Left renal pelvis (tissue), 4 donors: ENCODE measurements at regions not wholly inside any gene's neighbourhood (a gene's known extent, or its start where the extent isn't known, plus 50 kb on each side); places are given as distances from the start of the nearest gene placed in this dataset.

Experiments
- DNase-seq, 4 donors: peaks; one replicate each; pipeline ENCODE4 v3.0.0-alpha.2; 2013; ENCODE audit warnings: low read depth in 4 of 4, low spot score in 3 of 4

DNA sequence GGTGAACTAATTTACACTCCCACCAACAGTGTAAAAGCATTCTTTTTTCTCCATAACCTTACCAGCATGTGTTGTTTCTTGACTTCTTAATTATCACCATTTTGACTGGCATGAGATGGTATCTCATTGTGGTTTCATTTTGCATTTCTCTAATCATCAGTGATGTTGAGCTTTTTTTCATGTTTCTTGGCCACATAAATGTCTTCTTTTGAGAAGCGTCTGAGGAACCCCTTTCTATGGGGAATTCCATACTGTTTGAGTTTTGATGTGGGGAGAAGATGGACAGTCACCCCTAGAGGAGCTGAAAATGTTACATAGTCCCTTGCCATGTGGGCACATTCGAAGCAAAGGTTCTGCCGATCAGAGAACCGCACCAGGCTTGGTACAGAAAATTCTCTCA, 207.0 kb upstream of the SLC30A5 start:
- no peak for DNase-seq

DNA sequence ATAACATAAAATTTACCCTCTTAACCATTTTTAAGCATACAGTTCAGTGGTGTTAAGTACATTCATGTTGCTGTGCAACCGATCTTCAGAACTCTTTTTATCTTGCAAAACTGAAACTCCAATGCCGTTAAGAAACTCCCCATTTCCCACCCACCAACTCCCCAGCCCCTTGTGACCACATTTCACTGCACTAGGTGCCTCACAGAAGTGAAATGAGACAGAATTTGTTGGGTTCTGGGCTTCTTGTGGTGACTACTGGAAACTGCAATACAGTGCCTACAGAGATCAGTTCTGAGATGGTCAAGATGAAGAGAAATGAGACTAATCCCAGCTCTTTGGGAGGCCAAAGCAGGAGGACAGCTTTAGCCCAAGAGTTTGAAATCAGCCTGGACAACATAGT, 202.1 kb upstream of the SLC30A5 start:
- DNase-seq, result no peak

DNA sequence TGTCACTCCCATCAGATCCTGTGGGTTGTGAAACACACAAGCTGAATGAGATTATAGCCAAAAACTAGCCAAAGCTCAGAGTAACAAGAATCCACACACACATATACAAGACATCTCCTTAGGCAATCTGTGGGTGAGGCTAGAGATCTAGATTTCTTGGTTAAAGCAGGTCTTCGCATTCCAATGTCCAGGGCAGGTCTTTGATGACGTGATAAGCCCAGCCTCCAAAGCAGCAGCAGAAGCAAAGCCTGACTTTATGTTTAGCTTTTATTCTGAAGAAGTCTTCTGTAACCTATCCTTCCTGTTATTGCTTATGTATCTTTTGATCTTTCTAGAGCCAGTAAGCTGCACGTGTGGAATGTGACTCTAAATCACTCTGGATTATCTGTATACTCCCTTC, 199.1 kb upstream of the SLC30A5 start:
- DNase-seq, result no peak

DNA sequence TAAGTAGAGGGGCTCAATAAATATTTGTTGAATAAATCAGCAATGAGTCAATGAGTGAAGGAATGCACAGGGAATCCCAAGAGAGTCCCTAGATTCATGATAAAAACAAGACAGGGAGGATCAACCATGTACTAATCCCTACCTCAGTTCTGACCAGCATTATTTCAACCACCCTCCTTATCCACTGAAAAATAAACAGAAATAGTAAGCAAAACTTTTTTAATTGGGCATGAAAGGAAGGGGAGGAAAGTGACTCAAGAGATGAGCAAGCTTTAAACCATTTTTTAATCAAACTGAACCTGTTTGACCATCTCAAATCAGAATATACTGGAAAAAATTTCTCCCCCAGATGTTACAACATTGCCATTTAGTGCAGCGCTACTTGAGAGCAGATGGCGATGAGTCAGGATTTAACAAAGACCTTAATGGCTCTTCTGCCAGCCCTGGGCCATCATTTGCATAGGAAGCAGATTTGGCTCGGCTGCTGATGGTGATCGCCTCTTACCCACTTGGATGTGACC, 194.8 kb upstream of the SLC30A5 start:
- no peak for DNase-seq

DNA sequence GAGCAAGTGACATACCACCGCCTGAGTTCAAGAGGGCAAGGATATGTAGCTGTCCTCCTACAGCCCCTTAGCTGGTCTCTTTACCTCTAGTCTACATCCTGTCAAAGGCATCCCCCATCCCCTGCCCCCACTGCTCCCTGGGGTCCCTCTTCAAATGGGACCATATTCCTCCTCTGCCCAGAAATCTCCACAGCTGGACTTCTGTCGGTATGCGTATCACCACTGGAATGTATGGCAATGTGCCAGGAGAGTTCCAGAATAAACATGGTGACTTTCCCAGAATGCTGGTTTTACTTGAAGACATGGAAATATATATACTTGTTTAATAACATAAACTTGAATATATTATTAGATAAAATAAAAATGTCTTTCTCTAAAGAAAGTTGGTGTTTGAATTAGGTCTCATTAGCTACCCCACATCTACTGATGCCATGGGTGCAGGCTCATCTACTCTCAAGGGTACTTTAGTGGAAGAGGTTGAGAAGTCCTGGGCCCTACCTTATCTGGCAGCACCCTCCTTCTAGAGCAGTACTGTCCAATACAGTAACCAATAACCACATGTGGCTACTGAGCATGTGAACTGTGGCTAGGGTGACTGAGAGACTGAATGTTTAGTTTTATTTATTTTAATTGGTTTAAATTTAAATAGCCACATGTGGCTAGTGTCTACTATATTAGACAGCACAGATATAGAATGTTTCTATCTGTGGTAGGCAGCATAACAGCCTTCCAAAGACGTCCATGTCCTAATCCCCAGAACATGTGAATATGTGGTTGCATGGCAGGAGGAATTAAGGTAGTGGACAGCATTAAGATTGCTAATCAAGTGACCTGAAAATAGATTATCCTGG, 181.7 kb upstream of the SLC30A5 start:
- no peak for DNase-seq

DNA sequence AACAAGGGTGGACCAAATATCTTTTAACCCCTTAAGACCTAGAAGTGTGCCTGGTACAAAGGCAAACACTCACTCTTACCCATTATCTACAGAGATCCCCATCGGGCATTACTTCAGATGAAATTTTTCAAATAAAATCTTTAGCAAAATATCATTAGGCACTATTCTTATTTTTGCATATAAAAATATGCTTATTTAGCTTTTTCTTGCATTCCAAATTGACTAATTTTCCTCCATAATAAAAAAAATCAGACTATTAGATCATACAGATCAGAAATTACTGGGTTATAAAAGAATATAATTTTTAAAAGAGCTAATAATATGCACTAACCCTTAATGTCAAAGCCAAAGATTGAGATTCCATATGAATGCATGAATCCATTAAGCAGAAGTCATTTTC, 178.7 kb upstream of the SLC30A5 start:
- DNase-seq, result no peak

DNA sequence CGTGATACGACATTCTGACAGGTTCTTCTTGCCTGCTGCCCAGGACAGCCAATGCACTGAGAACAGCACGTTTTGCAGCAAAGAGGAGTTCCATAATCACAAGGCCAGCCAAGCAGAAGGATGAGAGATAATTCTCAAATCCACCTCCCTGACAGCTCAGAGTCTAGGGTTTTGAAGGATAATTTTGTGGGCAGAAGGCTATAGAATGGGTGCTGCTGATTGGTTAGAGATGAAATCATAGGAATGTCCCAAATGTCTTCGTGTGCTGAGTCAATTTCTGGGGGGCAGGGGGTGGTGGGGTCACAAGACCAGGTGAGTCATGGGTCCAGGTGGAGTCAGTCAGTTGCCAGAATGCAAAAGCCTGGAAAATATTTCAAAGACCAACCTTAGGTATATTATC, 175.5 kb upstream of the SLC30A5 start:
- no peak for DNase-seq

DNA sequence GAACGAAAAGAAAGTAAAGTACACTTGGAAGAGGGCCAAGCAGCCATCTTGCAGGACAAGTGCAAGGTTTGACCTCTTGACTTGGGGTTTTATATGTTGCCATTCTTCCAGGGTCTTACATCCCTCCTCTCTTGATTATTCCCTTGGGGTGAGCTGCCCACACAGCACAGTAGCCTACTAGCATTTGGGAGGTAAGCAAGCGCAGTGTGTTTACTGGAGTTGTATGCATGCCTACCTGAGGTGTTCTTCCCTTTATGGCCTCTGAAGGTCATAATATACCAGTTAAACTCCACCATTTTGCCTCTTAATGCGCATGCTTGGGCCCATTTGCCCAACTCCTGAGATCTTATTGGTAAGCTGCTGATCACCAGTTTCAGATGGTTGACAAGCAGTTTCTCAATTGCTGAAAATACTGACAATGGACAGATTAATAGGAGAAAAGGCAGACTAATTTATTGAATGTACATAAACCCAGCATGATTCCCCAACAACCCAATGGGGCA, 173.8 kb upstream of the SLC30A5 start:
- no peak for DNase-seq

DNA sequence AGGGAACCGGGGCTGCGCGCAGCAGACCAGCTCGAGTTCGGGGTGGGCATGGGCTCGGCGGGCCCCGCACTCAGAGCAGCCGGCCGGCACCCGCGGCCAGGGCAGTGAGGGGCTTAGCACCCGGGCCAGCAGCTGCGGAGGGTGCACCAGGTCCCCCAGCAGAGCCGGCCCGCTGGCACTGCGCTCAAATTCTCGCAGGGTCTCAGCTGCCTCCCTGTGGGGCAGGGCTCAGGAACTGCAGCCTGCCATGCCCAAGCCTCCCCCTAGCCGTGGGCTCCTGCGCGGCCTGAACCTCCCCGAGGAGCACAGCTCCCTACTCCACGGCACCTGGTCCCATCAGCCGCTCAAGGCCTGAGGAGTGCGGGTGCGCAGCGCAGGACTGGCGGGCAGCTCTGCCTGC, 172.9 kb upstream of the SLC30A5 start:
- no peak for DNase-seq

DNA sequence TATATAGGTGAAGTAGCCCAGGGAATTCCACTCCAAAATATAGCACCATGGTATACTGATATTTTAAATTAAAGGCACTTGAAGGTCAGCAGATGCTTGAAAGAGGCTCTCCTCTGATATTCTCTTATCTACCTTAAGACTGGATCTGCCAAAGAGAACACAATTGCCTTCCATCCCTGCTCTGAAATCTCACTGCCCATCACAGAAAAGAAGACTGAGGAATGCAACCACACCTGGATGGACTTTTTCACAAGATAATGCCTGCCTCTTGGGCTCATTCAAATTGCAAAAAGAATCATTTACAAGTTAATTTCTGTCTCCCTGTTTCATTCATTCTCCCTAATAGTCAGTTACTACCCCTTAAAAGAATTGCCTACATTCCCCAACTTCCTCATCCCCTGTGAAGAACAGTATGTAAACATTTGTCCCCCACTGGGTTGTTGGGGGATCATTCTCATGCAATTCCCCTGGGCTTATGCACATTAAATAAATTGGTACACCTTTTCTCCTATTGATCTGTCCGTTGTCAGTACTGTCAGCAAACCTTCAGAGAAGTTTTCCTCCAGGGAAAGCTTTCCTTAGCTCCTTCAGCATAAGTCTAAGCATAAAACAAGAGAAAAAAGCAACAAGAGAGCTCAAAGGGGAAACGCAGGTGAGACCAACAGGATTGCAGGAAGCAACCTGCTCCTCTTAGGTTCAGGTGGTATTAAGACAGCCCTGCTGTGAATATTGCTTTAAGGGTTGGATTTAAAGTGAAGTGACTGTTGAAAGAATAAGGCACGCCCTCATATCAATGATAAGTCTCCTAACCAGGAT, 171.4 kb upstream of the SLC30A5 start:
- no peak for DNase-seq

DNA sequence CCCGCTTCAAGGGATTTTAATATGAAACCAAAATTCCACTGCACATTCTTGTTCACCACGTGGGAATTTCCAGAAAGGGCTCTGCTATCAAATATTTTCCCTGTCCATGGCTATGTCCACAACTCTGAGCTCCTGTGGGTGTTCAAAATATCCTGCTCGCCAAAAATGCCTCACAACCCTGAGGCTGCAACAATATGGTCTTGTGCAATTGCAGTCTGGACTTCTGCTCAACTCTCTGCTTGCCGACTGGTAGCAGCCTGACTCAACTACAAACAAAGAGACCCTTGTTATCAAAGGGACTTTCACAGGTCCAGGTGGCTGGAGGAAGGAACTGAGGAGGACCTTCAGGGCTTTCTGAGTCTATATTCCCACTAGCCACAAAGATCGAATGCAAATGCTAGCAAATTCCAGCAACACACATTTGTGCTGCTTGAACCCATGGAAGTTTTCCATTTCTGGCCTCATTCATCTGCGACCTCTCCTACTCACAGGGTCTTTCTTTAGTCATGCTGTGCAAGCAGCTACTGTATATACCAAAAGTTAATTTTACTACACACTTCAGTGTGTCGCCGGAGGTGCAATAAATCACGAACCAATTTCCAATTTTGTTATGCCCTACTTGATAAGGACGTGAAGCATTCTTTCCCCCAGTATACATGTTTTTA, 169.2 kb upstream of the SLC30A5 start:
- DNase-seq, result no peak

DNA sequence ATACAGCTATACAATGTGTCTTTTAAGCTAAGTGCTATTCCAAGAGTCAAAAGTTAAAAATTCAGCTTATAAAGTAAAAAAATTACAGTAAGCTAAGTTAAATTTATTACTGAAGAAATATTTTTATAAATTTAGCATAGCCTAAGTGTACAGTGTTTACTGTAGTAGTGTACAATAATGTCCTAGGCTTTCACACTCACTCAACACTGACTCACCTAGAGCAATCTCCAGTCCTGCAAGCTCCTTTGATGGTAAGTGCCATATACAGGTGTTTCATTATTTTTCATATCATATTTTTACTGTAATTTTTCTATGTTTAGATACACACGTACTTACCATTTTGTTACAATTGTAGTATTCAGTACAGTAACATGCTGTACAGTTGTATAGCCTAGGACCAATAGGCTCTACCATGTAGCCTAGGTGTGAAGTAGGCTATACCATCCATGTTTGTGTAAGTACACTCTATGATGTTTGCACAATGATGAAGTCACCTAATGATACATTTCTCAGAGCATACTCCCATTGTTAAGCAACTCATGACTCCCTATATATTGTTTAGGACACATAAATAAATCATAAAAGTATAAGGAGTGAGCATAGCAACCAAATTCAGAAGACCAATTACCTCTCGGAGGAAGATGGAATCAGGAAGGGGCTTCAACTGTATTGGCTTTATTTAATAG, 165.1 kb upstream of the SLC30A5 start:
- DNase-seq, result no peak

DNA sequence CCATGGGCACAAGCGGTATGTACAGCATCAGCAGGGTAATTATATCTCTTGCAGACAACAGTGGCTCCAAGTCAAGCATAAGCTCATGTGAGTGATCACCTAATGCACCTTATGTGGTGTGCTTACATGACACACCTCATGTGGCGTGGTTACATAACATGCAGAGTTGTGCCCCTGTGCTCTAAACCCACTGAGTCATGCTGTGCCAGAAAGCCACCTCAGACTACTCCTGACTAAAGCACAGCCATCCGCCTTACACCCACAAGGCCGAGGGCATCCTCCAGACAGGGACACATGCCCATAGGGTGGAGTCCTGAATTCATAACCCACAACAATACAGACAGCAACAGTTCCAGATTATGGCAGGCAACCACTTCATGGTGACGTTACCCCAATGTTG, 163.7 kb upstream of the SLC30A5 start:
- no peak for DNase-seq

DNA sequence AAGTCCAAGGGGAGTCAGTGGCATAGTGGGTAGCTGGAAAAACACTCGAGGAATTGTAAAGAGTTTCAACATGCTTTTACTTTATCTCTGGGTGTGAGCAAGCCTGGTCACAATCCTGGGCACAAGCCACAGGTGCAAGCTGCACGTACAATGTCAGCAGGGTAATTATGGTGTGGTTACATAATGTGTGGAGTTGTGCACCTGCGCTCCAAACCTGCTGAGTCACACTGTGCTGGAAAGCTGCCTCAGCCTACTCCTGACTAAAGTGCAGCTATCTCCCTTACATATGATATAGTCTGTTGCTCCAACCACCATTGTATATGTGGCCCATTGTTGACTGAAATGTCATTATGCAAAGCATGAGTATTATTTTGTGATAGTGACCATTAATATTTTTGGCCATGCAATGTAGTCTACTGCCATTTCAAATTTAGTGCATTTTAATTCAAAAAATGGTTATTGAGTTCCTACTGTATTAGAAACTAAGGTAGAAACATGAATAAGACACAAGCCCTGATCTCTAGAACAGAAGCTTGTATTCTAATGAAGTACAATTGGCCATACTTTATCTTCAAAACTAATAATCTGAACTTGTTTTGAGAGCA, 160.9 kb upstream of the SLC30A5 start:
- DNase-seq, result no peak

DNA sequence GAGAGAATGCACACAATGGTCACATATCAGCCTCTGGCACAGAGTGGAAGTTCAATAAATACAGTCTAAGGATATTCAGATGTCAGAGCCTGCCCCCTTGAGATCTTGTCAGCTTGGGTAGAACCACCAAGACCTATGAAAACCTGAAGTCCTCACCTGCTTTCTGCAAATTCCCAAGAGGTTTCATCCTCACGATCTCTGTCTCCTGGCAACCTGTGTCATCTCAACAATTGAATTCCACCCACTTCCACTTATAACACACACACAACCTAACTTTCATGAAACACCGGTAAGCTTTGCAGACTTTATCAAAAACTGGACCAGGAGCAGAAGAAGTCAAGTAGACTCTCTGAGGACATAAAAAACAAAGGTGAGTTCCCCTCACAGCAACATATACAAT, 151.6 kb upstream of the SLC30A5 start:
- DNase-seq, result no peak

DNA sequence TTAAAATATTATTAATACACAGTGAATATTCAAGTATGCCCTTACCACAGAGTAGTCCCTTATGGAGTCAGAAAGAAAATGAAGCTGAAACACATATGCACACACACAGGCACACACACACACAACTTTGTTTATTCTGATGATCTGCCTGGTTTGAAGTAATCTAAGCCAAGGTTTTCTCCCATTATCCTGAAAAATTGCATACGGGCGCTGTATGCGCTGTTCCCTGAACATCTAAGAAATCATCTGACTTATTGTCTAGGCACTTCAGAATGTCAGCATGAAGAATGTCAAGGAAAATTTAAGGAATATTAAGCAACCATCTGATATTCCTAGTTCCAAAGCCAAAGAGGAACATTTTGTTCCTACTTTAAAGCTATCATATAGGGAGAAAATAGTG, 147.1 kb upstream of the SLC30A5 start:
- DNase-seq, result no peak

DNA sequence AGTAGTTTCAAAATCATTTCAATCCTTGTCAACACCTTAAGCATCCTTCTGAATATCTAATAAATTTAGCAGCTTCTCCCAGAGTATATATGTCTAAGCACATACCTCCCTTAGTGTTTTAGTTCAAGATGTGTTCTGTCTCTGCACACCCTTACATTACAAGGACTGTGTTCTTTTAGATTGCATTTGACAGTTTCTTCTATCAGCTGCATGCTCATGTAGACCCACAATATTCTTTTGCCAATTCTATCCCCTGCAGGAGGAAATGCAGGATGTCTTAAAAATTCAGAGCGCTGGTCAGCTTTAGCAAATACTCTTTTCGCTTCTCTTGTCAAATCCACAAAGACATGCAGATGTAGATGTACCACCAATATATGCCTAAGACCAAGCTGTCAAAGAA, 145.8 kb upstream of the SLC30A5 start:
- no peak for DNase-seq

DNA sequence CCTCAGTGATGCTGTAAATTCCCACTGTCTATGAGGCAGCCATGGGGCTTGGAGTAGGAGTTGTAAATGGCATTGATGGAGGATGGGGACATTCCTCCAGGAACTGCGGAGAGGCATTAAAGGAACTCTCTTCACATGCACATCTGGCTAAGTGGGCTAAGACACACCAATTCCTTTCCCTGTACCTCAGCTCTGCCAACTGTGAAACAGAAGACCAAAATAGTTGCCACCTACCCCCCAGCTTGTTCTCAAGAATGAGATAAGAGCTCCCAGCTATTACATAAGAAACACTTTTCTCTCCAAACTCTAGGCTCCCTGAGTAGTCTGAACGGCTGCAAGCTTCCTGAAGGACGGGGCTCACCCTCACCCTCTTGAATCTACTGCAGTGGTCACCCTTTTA, 144.6 kb upstream of the SLC30A5 start:
- no peak for DNase-seq

DNA sequence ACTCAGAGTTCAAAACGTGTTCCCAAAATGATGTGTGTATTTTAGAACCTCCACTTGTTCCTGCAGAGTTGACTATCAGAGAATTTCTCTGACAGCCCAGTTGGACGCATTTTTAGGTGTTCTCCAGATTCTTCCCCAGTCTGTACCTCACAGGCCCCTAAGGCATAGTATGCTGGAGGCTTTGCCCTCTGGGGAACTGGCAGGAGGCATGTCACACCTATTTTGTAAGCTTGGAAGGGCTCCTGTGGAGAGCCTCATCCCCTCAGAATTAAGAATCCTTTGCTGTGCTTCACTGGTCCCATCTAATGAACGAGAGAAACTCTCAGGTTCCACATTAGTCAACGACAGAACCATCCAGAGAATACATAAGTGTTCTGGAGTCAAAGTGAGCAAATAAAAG, 144.1 kb upstream of the SLC30A5 start:
- DNase-seq, result no peak

DNA sequence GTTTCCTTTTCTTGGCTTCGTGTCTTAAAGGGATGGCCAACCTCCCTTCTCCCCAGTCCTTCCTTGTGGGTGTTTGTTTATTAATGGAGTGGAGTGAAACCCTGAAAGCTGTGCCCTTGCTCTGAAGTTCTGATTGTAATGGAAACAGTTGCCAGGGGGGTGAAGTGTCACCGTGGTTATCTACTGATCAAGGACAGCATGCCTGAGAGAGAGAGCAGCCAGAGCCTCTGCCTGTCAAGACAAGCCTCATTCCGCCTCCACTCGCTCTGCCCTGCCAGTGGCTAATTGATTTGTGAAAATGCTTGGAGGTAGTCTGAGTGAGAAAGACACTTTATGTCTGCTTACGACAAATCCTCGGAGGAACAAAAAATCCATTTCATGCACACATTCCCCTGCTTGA, 143.7 kb upstream of the SLC30A5 start:
- DNase-seq, result no peak
